GM18498 (cell line): ENCODE measurements at regions not wholly inside any gene's neighbourhood (a gene's known extent, or its start where the extent isn't known, plus 50 kb on each side); places are given as distances from the start of the nearest gene placed in this dataset.
"Not testable (repeated sequence)": the region's sequence is repeated elsewhere in the genome, so short reads cannot be mapped to it uniquely, and the experiment has no call there.

Source experiments
- ATAC-seq: cut with Tn5 transposase; IDR thresholded peaks from one replicate; pipeline ENCODE4 v1.9.1; 2021; ENCODE audit warnings: mild to moderate bottlenecking, moderate library complexity; ENCODE audit not compliant: unreplicated experiment

DNA sequence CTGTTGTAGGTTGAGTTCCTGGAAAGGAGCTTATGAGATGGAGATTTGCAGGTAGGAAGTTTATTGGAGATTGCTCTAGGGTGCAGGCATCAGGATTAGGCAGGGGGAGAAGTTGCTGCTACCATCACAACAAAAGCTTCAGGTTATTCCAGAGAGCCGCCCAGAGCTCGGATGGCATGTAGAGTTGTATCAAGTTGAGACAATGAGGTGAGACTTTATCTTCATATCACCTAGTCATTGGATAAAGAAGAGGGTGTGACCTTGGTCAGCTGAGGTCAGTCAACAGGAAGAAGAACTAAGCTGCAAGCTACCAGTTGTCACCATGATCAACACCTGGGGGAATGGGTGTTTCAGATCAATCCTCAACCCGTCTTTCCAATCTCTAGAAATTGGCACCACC lies 342.0 kb downstream of the RFC3 start:
- ATAC-seq: no peak

DNA sequence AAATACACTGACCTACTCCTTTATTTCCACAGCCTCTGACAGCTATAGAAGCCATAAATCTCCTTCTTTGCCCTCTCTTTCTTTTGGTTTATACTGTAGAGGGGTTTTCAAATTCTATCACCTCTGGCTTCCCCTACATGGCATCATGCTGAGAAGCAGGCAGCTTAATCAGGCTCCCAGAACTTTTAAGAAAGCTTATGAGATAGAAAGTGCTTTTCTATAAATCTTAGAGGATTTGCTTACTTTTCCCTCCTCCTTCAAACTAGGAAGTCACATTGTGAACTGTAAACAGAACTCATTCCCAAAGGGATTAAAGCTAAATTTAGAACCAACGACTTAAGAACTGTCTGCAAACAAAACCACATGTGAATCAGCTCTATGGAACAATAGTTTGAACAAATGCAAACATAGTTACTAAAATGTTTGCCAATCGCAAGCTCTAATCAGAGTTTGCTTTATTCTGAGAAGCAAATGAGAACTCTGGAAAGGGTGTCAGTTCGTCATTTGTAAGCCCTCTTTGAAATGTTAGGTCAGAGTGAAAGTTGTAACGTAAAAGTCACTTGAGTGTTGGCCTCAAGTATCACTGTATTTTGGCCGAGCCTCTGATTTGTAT lies 344.1 kb downstream of the RFC3 start:
- ATAC-seq: no peak

DNA sequence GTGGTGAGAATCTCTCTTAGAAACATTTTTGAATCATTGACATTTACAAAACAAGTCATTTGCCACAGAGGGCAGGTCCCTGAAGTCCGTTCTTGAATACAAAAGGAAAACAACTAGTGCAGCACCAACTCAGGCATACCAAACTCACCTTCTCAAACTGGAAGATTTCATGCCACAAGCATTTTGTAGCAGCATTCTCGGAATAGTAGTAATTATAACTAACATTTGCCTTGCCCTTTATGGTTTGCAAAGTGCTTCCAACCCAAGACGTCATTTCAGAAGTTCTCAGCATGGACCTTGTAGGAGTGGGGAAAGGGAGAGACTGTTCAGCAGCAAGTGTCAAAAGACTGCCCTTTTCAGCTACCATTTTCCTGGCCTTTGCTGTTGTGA lies 344.6 kb downstream of the RFC3 start:
- ATAC-seq: no peak

DNA sequence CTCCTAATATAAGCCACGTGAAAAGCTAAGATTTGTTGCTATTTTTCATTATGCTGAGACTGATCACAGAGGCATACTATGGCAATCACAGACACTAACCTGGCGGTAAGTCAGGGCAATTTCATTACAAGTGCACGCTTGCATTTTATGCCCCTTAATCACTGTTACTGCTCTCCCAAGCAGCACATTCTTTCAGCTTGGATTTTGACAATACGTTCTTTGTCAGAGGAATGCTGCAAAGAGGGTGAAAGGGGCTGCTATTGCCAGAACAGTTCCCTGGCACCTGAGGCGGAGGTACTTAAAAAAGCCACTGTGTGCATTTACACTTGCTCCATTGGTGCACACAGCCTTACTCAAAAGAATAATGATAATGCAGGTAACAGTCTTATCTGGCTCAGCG lies 346.6 kb downstream of the RFC3 start:
- no peak for ATAC-seq

DNA sequence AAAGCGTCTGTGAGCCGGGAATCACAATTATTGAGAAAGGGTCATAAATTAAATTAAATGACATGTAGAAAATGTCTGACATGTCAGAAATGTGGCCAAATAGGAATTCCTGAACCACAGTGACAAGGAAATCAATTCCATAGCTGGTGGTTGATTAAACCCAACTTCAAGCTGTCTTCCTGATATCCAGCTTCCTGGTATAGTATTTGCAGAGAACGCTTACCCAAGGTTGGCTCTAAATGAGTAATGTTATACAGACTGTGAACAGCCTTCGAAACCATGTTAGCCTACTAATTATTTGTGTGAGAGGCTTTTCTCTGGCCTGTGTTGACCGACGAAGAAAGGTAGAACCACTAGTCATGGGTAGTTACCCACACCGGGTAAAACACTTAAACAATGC lies 347.2 kb downstream of the RFC3 start:
- no peak for ATAC-seq

DNA sequence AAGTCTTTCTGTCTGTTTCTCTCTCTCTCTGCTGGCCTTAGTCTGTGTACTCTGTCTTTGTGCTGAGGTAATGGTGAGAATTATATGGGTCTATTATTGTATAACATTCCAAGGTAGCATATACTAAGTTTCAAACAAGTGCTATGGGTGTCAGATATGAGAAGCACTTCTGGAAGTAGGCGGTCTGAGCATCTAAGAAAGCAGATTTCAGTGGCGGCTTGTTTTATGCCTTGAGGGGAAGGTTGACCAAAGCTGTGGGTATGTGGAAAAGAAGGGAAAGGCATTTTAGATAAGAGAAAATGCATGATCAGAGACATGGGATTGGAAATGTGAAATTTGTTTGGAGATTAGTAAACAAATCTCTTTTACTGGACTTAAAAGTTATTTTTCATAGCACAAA lies 348.5 kb downstream of the RFC3 start:
- no peak for ATAC-seq

DNA sequence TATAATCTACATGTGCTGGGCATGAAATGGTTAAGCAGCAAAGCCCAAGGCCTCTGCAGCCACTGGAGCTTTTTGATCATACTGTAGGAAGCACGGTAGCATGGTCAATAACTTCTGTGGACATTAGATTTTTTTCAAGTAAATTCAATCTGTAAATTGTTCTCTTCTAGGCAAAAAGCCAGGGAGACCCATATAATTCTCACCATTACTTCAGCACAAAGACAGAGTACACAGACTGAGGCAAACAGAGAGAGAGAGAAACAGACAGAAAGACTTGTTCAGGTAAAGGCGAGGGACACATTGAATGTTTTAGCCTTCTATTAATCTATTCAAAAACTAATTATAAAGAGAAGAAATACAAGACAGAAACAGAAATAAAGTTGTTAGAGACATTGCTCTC lies 349.4 kb downstream of the RFC3 start:
- no peak for ATAC-seq

DNA sequence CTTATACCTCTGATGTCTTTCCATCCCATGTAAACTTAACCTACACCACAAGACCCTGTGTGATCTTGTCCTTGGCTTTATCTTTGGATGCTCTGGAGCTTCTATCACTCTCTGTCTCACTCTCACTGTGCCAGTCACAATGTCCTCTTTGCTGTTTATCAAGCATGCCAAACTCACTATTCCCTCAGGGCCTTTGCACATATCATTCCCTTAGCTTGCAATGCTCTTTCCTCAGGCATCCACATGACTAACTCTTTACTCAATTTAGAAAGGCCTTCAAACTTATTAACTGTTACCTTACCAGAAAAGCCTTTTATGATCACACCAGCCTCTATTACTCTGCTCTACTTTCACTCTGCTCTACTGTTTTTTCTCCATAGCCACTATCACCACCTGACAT lies 354.1 kb downstream of the RFC3 start:
- ATAC-seq: no peak

DNA sequence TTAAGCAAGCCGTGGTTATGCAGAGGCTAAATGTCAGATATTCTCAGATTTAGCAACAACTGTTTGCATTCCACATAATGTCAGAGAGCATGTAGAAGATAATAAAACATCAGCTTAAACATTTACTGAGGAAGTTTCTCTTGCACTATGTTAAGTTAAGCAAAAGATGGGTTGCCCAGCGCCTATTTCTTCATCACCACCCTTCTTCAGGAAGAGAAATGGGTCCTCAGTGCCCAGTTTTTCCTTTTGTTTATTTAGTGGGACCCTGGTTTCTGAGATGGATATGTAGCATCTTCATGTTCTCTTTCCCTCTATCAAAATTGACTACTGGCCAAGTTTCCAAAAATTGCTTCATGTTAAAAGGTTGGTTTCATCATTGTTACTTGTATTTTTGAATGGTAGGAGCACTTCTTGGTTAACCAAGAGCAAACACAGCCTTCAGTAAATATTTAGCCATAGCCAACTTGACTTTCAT lies 356.8 kb downstream of the RFC3 start:
- ATAC-seq: no peak

DNA sequence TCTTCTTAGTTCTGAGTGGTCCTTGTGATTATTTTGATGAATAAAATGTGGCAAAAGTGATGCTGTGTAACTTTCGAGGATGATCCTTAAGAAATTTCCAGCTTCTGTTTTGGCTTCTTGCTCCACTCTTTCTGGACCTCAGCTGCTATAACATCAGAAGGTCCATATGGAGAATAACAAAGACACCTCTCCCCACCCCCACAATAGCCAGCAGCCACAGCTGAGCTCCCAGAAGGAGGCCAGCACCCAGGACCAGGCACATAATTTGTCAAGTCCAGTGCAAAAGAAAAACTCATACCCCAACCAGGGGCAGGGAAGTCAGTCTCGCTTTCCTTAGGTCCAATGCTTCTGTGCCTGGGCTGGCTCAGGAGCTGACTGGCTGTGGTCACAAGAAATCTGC lies 357.6 kb downstream of the RFC3 start:
- ATAC-seq: no peak

DNA sequence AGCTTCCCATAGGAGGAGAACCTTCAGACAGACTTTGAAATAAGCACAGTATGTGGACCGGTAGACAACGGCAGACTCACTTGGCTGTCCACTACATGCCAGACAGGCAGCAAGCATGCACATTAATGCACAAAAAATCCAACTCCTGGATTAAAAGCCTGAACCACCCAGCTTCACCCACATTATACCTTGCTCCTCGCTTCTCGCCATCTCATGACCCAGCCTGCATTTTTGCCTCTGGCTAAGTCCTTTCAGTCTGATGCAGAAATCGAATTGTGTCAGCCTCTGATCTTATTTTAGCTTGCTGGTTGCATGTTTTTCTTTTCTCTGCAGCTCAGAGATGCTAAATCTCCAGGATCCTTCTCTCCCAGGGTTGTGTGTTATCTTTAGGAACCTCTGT lies 358.7 kb downstream of the RFC3 start:
- no peak for ATAC-seq

DNA sequence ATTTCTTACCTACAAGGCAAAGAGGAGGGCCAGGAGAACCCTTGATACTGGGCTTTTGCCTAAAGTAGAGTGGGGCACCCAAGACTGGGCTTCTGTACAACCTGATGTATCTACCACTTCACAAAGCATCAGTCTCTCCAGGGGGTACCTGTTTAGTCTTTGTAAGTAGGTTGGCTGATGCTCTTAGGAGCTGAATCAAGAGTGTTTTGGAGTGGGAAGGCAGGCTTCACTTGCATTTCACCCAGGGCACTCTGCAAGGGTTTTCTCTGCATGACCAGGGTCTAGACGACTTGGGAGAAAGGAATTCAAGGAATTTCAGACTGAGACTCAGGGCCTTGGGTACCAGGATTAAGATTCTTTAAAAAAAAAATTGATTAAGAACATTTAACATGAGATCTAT lies 361.5 kb downstream of the RFC3 start:
- ATAC-seq: no peak

DNA sequence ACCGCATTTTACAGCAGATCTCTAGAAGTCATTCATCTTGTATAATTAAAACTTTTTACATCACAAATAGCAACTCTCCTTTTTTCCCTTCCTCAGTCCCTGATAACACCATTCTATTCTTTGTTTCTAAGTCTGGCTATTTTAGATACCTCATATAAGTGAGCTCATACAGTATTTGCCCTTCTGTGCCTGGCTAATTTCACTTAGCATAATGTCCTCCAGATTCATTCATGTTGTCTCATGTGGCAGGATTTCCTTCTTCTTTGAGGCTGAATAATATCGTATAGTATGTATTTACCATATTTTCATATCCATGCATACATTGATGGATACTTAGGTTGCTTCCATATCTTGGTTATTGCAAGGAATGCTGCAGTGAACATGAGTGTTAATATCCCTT lies 362.0 kb downstream of the RFC3 start:
- ATAC-seq: no peak

DNA sequence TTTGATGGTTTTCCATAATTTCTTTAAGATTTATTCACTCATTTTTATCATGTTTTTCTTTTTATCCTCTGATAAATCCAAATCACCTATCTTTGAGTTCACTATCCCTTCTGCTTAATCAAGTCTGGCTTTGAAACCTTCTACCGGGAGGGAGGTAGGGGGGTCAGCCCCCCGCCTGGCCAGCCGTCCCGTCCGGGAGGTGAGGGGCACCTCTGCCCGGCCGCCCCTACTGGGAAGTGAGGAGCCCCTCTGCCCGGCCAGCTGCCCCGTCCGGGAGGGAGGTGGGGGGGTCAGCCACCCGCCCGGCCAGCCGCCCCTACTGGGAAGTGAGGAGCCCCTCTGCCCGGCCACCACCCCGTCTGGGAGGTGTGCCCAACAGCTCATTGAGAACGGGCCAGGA lies 363.3 kb downstream of the RFC3 start:
- ATAC-seq: not testable (repeated sequence)

DNA sequence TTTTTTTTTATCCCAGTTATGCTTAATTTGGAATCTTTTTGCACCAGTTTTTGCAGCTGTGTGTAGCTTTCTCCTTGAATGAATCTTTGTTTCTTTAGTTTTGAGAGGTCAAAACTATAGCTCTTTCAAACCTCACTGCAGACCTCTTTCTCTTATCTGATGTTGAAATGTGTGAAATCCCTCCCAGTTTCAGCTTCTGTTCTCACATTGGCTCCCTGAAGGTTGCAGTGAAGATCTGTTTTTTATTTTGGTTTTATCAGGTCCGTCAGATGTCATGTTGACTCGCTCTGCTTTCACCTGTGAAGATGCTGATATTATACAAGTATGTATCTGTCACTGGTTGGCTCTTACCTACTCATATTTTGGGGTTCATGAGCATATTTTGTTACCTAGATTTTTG lies 372.0 kb downstream of the RFC3 start:
- ATAC-seq: no peak

DNA sequence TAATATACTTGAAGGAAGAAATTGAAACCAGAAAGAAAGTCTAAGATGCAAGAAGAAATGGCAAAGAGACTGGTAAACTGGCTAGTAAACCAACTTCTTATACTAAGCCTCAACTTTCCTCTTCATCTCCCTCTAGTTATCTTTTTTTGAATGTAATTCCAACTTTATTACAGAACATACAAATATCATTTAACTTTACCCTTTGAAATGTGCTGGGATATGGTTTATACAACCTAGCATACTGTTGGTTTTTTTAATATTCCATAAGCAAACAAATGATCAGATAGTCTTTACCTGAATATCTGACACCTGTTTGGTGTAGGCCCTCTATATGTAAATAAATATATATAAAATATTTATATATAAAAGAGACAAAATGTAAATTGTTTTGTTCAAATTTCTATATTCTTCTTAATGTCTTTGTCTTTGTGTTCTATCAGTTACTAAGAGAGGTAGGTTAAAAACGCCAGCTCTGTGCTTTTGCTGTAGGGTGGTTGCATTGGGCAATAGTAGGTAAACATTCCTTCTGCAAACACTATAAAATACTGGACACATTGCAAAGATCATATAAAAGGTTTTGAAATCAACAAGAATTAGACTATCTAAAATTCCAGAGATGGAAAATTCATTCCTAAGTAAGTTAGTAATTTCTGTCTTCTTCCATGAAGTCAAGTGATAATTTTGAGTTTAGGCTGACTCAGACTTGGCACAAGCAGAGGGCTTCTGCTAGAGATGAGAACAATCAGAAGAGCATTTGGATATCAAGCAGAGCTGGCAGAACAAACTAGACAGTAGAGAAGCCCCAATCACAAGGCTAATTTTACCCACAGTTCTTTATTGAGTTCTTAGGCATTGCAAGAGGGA lies 383.3 kb downstream of the RFC3 start:
- no peak for ATAC-seq

DNA sequence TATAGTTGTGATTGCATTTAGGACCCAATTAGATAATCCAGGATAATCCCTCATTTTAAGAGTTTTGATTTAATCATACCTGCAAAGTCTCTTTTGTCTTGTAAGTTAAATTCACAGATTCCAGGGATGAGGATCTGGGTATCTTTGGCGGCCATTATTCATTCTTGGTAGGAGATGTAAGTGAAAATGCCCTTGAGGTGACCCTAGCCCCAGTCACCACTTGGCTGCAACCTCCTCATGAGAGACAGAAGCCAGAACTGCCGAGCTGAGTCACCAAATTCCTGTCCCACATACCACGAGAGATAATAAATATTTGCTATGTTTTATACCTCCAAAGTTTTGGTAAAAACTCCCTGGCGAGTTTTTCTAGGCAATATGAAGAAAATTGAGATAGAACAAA lies 389.4 kb downstream of the RFC3 start:
- ATAC-seq: no peak

DNA sequence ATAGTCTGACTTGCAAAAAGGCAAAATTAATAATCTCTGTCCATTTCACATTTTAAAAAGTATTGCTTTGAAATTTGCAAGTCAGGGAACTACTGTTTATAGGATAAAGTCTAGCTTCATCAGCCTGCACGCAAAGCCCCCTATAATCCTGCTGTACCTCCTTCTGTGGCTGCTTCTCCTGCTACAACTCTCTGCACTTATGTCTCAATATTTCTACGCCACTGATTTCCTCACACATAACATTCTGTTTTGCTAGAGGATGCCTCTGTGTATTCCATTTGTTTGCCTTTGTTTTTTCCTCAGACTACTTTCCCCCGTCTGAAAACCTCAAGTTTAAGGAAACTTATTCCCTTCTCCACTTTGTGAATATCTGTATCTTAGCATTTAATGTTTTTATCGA lies 389.9 kb downstream of the RFC3 start:
- ATAC-seq: no peak

DNA sequence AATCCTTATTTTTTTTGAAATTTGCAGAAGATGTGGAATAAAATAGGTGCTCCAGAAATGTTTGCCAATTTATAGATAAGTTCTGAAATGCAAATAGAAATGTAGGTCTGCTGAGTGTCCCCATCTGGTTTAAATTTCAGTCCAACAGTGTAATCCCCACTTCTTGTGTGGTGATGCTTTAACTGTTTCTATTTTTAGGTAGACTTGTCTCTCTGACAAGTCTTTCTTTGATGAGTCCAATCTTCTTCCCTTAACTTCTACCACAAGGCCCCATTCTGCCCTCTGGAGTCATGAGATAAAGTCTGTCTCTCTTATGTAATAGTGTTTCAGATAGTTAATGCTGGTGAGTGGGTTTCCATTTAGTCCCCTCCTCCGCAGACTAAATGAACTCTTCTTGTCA lies 390.4 kb downstream of the RFC3 start:
- no peak for ATAC-seq

DNA sequence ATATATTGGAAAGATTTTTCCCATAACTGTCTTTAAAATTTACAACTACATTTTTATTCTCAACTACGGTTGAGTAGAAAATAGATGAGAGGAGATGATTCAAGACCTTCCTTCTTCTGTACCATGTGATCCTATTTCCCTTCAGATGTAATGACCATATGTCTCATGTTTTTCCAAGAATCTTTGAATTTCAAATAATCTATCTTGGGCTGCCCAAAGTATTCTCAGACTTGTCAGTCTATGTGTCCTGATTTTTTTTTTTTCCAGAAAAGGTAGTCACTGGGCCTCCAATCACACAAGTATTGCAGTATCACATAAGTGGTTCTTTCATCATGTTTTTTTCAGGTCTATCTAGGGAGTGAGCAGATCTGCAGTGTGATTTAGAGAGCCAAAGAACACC lies 392.4 kb downstream of the RFC3 start:
- no peak for ATAC-seq

DNA sequence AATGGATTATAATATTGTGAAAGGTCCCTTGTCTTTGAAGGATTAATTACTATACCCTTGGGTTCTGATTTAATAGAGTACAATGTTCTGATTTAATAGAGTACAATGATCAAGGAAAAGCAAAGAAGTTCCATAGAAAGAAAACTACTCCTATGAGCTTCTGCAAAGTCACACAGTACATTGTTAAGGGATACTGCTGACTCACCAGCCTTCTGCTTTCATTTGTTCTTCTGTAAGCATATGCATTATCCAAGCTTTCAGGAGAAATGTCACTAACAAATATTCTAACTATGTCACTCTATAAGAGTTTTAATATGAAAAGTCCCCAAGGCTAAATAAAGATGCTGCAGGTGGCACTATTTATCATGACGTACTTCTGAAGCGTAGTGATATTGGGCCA lies 396.7 kb downstream of the RFC3 start:
- no peak for ATAC-seq

DNA sequence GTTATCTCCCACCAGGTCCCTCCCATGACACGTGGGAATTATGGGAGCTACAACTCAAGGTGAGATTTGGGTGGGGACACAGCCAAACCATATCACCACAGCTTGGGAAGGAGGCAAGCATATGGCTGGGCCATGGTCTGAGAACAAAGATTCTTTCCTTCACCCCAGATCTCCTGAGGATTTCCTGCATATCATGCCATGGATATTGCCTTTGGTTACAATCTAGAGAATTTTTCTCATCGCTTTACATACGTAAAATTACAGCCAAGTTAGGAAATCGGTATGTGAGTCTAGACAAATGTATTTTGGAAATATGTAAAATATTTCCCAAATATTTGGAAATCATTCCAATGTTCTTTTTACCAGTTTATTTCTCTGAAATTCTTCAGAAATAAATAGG lies 398.3 kb downstream of the RFC3 start:
- ATAC-seq: no peak
